ENCODE measurements at regions not wholly inside any gene's neighbourhood (a gene's known extent, or its start where the extent isn't known, plus 50 kb on each side); places are given as distances from the start of the nearest gene placed in this dataset.

DNA sequence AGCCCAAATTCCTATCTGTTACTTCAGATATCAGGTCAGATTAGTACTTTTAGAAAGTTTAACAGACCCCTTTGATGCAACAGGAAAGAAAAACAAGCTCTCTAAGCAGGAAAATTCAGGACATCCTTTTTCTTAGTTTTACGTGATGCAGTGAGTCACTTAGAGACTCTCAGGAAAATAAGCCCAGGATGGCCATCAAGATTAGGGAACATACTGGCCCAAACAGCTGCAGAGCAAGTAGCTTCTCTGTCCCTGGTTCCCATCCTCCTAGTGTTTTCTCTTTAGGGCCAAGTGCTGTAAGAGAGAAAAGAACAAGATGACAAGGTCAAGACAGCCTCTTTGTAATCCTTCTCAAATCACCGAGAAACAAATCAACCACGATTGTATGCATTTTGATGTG is 219.1 kb downstream of the ZNF674 start:
- Histone ChIP-seq H3K27me3 (ENCODE audit: insufficient read depth, low read length) (no peaks in the 10 kb centered on the region), H2BK12ac (ENCODE audit: insufficient read length, low read depth, low read length) (peak overlapping the region; percentile 87), H2BK20ac (ENCODE audit: low read depth, low read length, poor library complexity, severe bottlenecking) (peak overlapping the region; percentile 76), H4K5ac (ENCODE audit: insufficient read length, low read depth, low read length) (peak overlapping the region; percentile 98), H4K8ac (replicated peaks; ENCODE audit: insufficient read length, low read depth, low read length) (peak overlapping the region; percentile 50), H3K23ac (ENCODE audit: insufficient read length, low read depth, low read length) (no peak overlapping the region), H3K9me3 (ENCODE audit: control insufficient read depth, low read depth, low read length) (no peaks in the 10 kb centered on the region), H3K79me1 (ENCODE audit: insufficient read depth, low read depth, low read length, poor library complexity, severe bottlenecking) (no peaks in the 10 kb centered on the region), H3K23me2 (ENCODE audit: insufficient read length, low read depth, low read length, poor library complexity, severe bottlenecking) (no peaks in the 10 kb centered on the region), H4K91ac (ENCODE audit: insufficient read length, low read depth, low read length) (peak overlapping the region; percentile 86), H4K20me1 (ENCODE audit: control insufficient read depth, insufficient read depth, insufficient read length) (no peaks in the 10 kb centered on the region), H3K9ac (ENCODE audit: extremely low read depth, insufficient read length, low read length) (peak overlapping the region; percentile 59), H3T11ph (ENCODE audit: low read length) (peak overlapping the region; percentile 61), H2BK5ac (ENCODE audit: insufficient read length, low read length) (peak overlapping the region; percentile 47), H3K18ac (ENCODE audit: insufficient read length, low read depth, low read length) (peak overlapping the region; percentile 67), H2AFZ (ENCODE audit: low read length) (no peak overlapping the region), H3K79me2 (ENCODE audit: insufficient read depth, low read length) (no peaks in the 10 kb centered on the region; the same call in 1 of the 2 replicates), H3K4ac (ENCODE audit: low read depth, low read length) (no peak overlapping the region; the same call in 1 of the 2 replicates), H3K14ac (ENCODE audit: insufficient read depth, low read length) (no peak overlapping the region; the same call in 1 of the 2 replicates), H3K4me2 (ENCODE audit: insufficient read depth, insufficient read length, low read length) (peak overlapping the region; percentile 58), H2AK5ac (ENCODE audit: insufficient read length, low read length) (peak overlapping the region; percentile 100), H3K27ac (ENCODE audit: insufficient read length, low read depth, low read length) (peak overlapping the region; percentile 100), H2BK120ac (ENCODE audit: low read depth, low read length, poor library complexity, severe bottlenecking) (no peak overlapping the region), H2BK15ac (ENCODE audit: low read depth, low read length) (no peak overlapping the region), H3K56ac (ENCODE audit: insufficient read length, low read depth, low read length) (no peak overlapping the region), H3K4me1 (ENCODE audit: insufficient read depth, low read length) (peaks cover 19% of the 10 kb centered on the region; the same call in 1 of the 2 replicates)
- Mint-ChIP-seq H3K4me1 (peaks cover 37 to 46% of the 10 kb centered on the region in 2 experiments), H3K9me3 (peaks cover 52 to 72% of the 10 kb centered on the region in 2 experiments), H3K27ac (peak overlapping the region; percentile 76 to 97 (median 95)), H3K27me3 (ENCODE audit: low read depth) (no peaks in the 10 kb centered on the region), H3K4me3 (no peak overlapping the region), H3K36me3 (ENCODE audit: insufficient read depth in 1 of 3, low read depth in 3 of 3) (peaks cover 0 to 8% (median 4%) of the 10 kb centered on the region in 3 experiments; a peak in 4 of 7 replicates)
- no peak for DNase-seq
- no CpG with 5 or more reads among the region's 3 CpGs for WGBS (ENCODE audit: extremely low coverage, insufficient read length, low lambda C conversion rate)
- no peak for TF ChIP-seq CTCF (conservative IDR thresholded peaks at IDR 0.05)
